ENCODE measurements at regions not wholly inside any gene's neighbourhood (a gene's known extent, or its start where the extent isn't known, plus 50 kb on each side); places are given as distances from the start of the nearest gene placed in this dataset.
"Not testable (repeated sequence)": the region's sequence is repeated elsewhere in the genome, so short reads cannot be mapped to it uniquely, and the experiment has no call there.

GRCh38 chr15:70235347-70235746 lies 137.6 kb upstream of the TLE3 start:
- H3K27me3 ChIP-seq (ENCODE audit: control insufficient read depth in 2 of 2, insufficient read depth in 1 of 2, low read length in 1 of 2) = no peaks in the 10 kb centered on the region
- no peaks in the 10 kb centered on the region for H3K9me3 ChIP-seq (ENCODE audit: control insufficient read depth in 2 of 2, insufficient read depth in 1 of 2, low read length in 1 of 2)
- no peaks in the 10 kb centered on the region for H3K36me3 ChIP-seq (ENCODE audit: control insufficient read depth in 2 of 2, insufficient read depth in 2 of 2, low read length in 1 of 2)
- DNase-seq (ENCODE audit: low read depth in 6 of 9, low spot score in 9 of 9) = no peak
- H3K27ac ChIP-seq (ENCODE audit: low read depth in 1 of 2, low read length in 1 of 2) = no peak overlapping the region
- WGBS = 97% methylated on average over 5 of the region's 5 CpGs
- peaks cover 0 to 33% of the 10 kb centered on the region in 2 donors for H3K4me1 ChIP-seq (ENCODE audit: control insufficient read depth in 2 of 2, insufficient read depth in 2 of 2, low read length in 2 of 2)
- no peak overlapping the region for H3K4me3 ChIP-seq (ENCODE audit: low read length in 2 of 2)

GRCh38 chr15:70234256-70234905 lies 136.7 kb upstream of the TLE3 start:
- no peaks in the 10 kb centered on the region for H3K36me3 ChIP-seq (ENCODE audit: control insufficient read depth in 2 of 2, insufficient read depth in 2 of 2, low read length in 1 of 2)
- no peak overlapping the region for H3K27ac ChIP-seq (ENCODE audit: low read depth in 1 of 2, low read length in 1 of 2)
- 57% methylated on average over 9 of the region's 9 CpGs for WGBS
- H3K9me3 ChIP-seq (ENCODE audit: control insufficient read depth in 2 of 2, insufficient read depth in 1 of 2, low read length in 1 of 2) = no peaks in the 10 kb centered on the region
- H3K4me3 ChIP-seq (ENCODE audit: low read length in 2 of 2) = no peak overlapping the region
- no peaks in the 10 kb centered on the region for H3K27me3 ChIP-seq (ENCODE audit: control insufficient read depth in 2 of 2, insufficient read depth in 1 of 2, low read length in 1 of 2)
- DNase-seq (ENCODE audit: low read depth in 6 of 9, low spot score in 9 of 9) = peak in 1 of 9 donors; percentile 66
- peaks cover 0 to 28% of the 10 kb centered on the region in 2 donors for H3K4me1 ChIP-seq (ENCODE audit: control insufficient read depth in 2 of 2, insufficient read depth in 2 of 2, low read length in 2 of 2)

- WGBS = 97% methylated on average over 1 of the region's 1 CpG
- H3K27me3 ChIP-seq (ENCODE audit: control insufficient read depth in 2 of 2, insufficient read depth in 1 of 2, low read length in 1 of 2) = no peaks in the 10 kb centered on the region
Measured at GRCh38 chr15:70231484-70231883, 133.8 kb upstream of the TLE3 start.

GRCh38 chr15:70227918-70228317 lies 130.2 kb upstream of the TLE3 start:
- H3K4me1 ChIP-seq (ENCODE audit: control insufficient read depth in 2 of 2, insufficient read depth in 2 of 2, low read length in 2 of 2); H3K27ac ChIP-seq (ENCODE audit: low read depth in 1 of 2, low read length in 1 of 2); H3K9me3 ChIP-seq (ENCODE audit: control insufficient read depth in 2 of 2, insufficient read depth in 1 of 2, low read length in 1 of 2); H3K27me3 ChIP-seq (ENCODE audit: control insufficient read depth in 2 of 2, insufficient read depth in 1 of 2, low read length in 1 of 2); H3K36me3 ChIP-seq (ENCODE audit: control insufficient read depth in 2 of 2, insufficient read depth in 2 of 2, low read length in 1 of 2); DNase-seq (ENCODE audit: low read depth in 6 of 9, low spot score in 9 of 9); H3K4me3 ChIP-seq (ENCODE audit: low read length in 2 of 2): not testable (repeated sequence)
- WGBS = 96% methylated on average over 3 of the region's 3 CpGs

More at GRCh38 chr15:70231484-70231883, 133.8 kb upstream of the TLE3 start:
- no peak overlapping the region for H3K27ac ChIP-seq (ENCODE audit: low read depth in 1 of 2, low read length in 1 of 2)
- no peak overlapping the region for H3K4me3 ChIP-seq (ENCODE audit: low read length in 2 of 2)
- no peaks in the 10 kb centered on the region for H3K36me3 ChIP-seq (ENCODE audit: control insufficient read depth in 2 of 2, insufficient read depth in 2 of 2, low read length in 1 of 2)
- no peaks in the 10 kb centered on the region for H3K9me3 ChIP-seq (ENCODE audit: control insufficient read depth in 2 of 2, insufficient read depth in 1 of 2, low read length in 1 of 2)
- peaks cover 0 to 19% of the 10 kb centered on the region in 2 donors for H3K4me1 ChIP-seq (ENCODE audit: control insufficient read depth in 2 of 2, insufficient read depth in 2 of 2, low read length in 2 of 2)
- DNase-seq (ENCODE audit: low read depth in 6 of 9, low spot score in 9 of 9) = no peak

GRCh38 chr15:70227147-70227546 lies 129.4 kb upstream of the TLE3 start:
- 96% methylated on average over 1 of the region's 1 CpG for WGBS
- no peak overlapping the region for H3K27ac ChIP-seq (ENCODE audit: low read depth in 1 of 2, low read length in 1 of 2)
- DNase-seq (ENCODE audit: low read depth in 6 of 9, low spot score in 9 of 9) = no peak
- no peaks in the 10 kb centered on the region for H3K27me3 ChIP-seq (ENCODE audit: control insufficient read depth in 2 of 2, insufficient read depth in 1 of 2, low read length in 1 of 2)
- H3K4me1 ChIP-seq (ENCODE audit: control insufficient read depth in 2 of 2, insufficient read depth in 2 of 2, low read length in 2 of 2) = peaks cover 0 to 5% of the 10 kb centered on the region in 2 donors
- H3K4me3 ChIP-seq (ENCODE audit: low read length in 2 of 2) = no peak overlapping the region
- H3K9me3 ChIP-seq (ENCODE audit: control insufficient read depth in 2 of 2, insufficient read depth in 1 of 2, low read length in 1 of 2) = no peaks in the 10 kb centered on the region
- H3K36me3 ChIP-seq (ENCODE audit: control insufficient read depth in 2 of 2, insufficient read depth in 2 of 2, low read length in 1 of 2) = no peaks in the 10 kb centered on the region

GRCh38 chr15:70226337-70226980 lies 128.7 kb upstream of the TLE3 start:
- H3K4me3 ChIP-seq (ENCODE audit: low read length in 2 of 2) = no peak overlapping the region
- H3K27ac ChIP-seq (ENCODE audit: low read depth in 1 of 2, low read length in 1 of 2) = no peak overlapping the region
- H3K4me1 ChIP-seq (ENCODE audit: control insufficient read depth in 2 of 2, insufficient read depth in 2 of 2, low read length in 2 of 2) = peaks cover 0 to 5% of the 10 kb centered on the region in 2 donors
- no peak for DNase-seq (ENCODE audit: low read depth in 6 of 9, low spot score in 9 of 9)
- no peaks in the 10 kb centered on the region for H3K27me3 ChIP-seq (ENCODE audit: control insufficient read depth in 2 of 2, insufficient read depth in 1 of 2, low read length in 1 of 2)
- H3K36me3 ChIP-seq (ENCODE audit: control insufficient read depth in 2 of 2, insufficient read depth in 2 of 2, low read length in 1 of 2) = no peaks in the 10 kb centered on the region
- WGBS = 98% methylated on average over 12 of the region's 12 CpGs
- H3K9me3 ChIP-seq (ENCODE audit: control insufficient read depth in 2 of 2, insufficient read depth in 1 of 2, low read length in 1 of 2) = no peaks in the 10 kb centered on the region

GRCh38 chr15:70225416-70225815 lies 127.7 kb upstream of the TLE3 start:
- Histone ChIP-seq H3K36me3 (ENCODE audit: control insufficient read depth in 2 of 2, insufficient read depth in 2 of 2, low read length in 1 of 2) (no peaks in the 10 kb centered on the region), H3K27me3 (ENCODE audit: control insufficient read depth in 2 of 2, insufficient read depth in 1 of 2, low read length in 1 of 2) (no peaks in the 10 kb centered on the region), H3K4me3 (ENCODE audit: low read length in 2 of 2) (no peak overlapping the region), H3K9me3 (ENCODE audit: control insufficient read depth in 2 of 2, insufficient read depth in 1 of 2, low read length in 1 of 2) (no peaks in the 10 kb centered on the region), H3K4me1 (ENCODE audit: control insufficient read depth in 2 of 2, insufficient read depth in 2 of 2, low read length in 2 of 2) (peaks cover 0 to 5% of the 10 kb centered on the region in 2 donors), H3K27ac (ENCODE audit: low read depth in 1 of 2, low read length in 1 of 2) (no peak overlapping the region)
- WGBS = 96% methylated on average over 9 of the region's 9 CpGs
- DNase-seq (ENCODE audit: low read depth in 6 of 9, low spot score in 9 of 9) = no peak

- H3K4me1 ChIP-seq (ENCODE audit: control insufficient read depth in 2 of 2, insufficient read depth in 2 of 2, low read length in 2 of 2) = peaks cover 0 to 11% of the 10 kb centered on the region in 2 donors
- DNase-seq (ENCODE audit: low read depth in 6 of 9, low spot score in 9 of 9) = no peak
- 98% methylated on average over 2 of the region's 2 CpGs for WGBS
- H3K4me3 ChIP-seq (ENCODE audit: low read length in 2 of 2) = no peak overlapping the region
- no peaks in the 10 kb centered on the region for H3K36me3 ChIP-seq (ENCODE audit: control insufficient read depth in 2 of 2, insufficient read depth in 2 of 2, low read length in 1 of 2)
- no peaks in the 10 kb centered on the region for H3K9me3 ChIP-seq (ENCODE audit: control insufficient read depth in 2 of 2, insufficient read depth in 1 of 2, low read length in 1 of 2)
- H3K27me3 ChIP-seq (ENCODE audit: control insufficient read depth in 2 of 2, insufficient read depth in 1 of 2, low read length in 1 of 2) = no peaks in the 10 kb centered on the region
- no peak overlapping the region for H3K27ac ChIP-seq (ENCODE audit: low read depth in 1 of 2, low read length in 1 of 2)
Measured at GRCh38 chr15:70222606-70223005, 124.9 kb upstream of the TLE3 start.

GRCh38 chr15:70220490-70221096 lies 122.9 kb upstream of the TLE3 start:
- Histone ChIP-seq H3K27me3 (ENCODE audit: control insufficient read depth in 2 of 2, insufficient read depth in 1 of 2, low read length in 1 of 2) (no peaks in the 10 kb centered on the region), H3K27ac (ENCODE audit: low read depth in 1 of 2, low read length in 1 of 2) (no peak overlapping the region), H3K4me1 (ENCODE audit: control insufficient read depth in 2 of 2, insufficient read depth in 2 of 2, low read length in 2 of 2) (peaks cover 0 to 11% of the 10 kb centered on the region in 2 donors), H3K4me3 (ENCODE audit: low read length in 2 of 2) (no peak overlapping the region), H3K9me3 (ENCODE audit: control insufficient read depth in 2 of 2, insufficient read depth in 1 of 2, low read length in 1 of 2) (no peaks in the 10 kb centered on the region), H3K36me3 (ENCODE audit: control insufficient read depth in 2 of 2, insufficient read depth in 2 of 2, low read length in 1 of 2) (no peaks in the 10 kb centered on the region)
- WGBS = 97% methylated on average over 6 of the region's 6 CpGs
- no peak for DNase-seq (ENCODE audit: low read depth in 6 of 9, low spot score in 9 of 9)

All from thymus (tissue), 11 donors.